Thyroid gland (tissue), 4 donors: ENCODE measurements at regions not wholly inside any gene's neighbourhood (a gene's known extent, or its start where the extent isn't known, plus 50 kb on each side); places are given as distances from the start of the nearest gene placed in this dataset.

Experiments
- DNase-seq, 2 donors: peaks; one replicate each; pipeline ENCODE4 v3.0.0-alpha.2; 2019
- H3K27ac ChIP-seq, 3 donors: fragments of 200-600 bp; sonication (generic); 1 replicate in 2 of 3; 2 replicates in 1 of 3; pipeline ENCODE4 v1.5.1; 2016 to 2019; ENCODE audit warnings: mild to moderate bottlenecking in 1 of 3, moderate library complexity in 1 of 3
- H3K27me3 ChIP-seq: fragments of 200-600 bp; sonication (generic); one replicate; pipeline ENCODE4 v1.5.1; 2019
- H3K36me3 ChIP-seq, 2 donors: fragments of 200-600 bp; sonication (generic); one replicate each; pipeline ENCODE4 v1.5.1; 2016 to 2019
- H3K4me1 ChIP-seq, 2 donors: fragments of 200-600 bp; sonication (generic); one replicate each; pipeline ENCODE4 v1.5.1; 2017 to 2019
- H3K4me3 ChIP-seq, 3 donors: fragments of 200-600 bp; sonication (generic); replicated peaks in 1 of 3; 1 replicate in 2 of 3; 2 replicates in 1 of 3; pipeline ENCODE4 v1.5.1; 2016; ENCODE audit warnings: mild to moderate bottlenecking in 1 of 3
- H3K9me3 ChIP-seq: fragments of 200-600 bp; sonication (generic); one replicate; pipeline ENCODE4 v1.5.1; 2017
- POLR2A ChIP-seq, 2 donors: fragments of 450-650 bp; IDR thresholded peaks; one replicate each; pipeline ENCODE4 v1.6.1; 2017; ENCODE audit warnings: antibody characterized with exemption in 2 of 2, mild to moderate bottlenecking in 2 of 2, moderate library complexity in 1 of 2
- WGBS, 2 donors: methylation state at CpG; one replicate each; pipeline ENCODE4 v1.1.5; 2017; 5-methylcytosine and 5-hydroxymethylcytosine counted together
- intact Hi-C: fragments of 100-400 bp; cut with DNase I; formaldehyde crosslinking; loops from one replicate; pipeline ENCODE4 v1.15.1; 2023
- TF ChIP-seq, protein P1 (sequence below), 6 experiments: fragments of 200-600 bp in 3 of 6; fragments of 450-650 bp in 3 of 6; sonication (generic) in 3 of 6; IDR thresholded peaks; one replicate each; pipeline ENCODE4 v1.5.1; 2016 to 2019; ENCODE audit warnings: antibody characterized with exemption in 6 of 6, mild to moderate bottlenecking in 2 of 6, inconsistent platforms in 1 of 6, moderate library complexity in 1 of 6

DNA sequence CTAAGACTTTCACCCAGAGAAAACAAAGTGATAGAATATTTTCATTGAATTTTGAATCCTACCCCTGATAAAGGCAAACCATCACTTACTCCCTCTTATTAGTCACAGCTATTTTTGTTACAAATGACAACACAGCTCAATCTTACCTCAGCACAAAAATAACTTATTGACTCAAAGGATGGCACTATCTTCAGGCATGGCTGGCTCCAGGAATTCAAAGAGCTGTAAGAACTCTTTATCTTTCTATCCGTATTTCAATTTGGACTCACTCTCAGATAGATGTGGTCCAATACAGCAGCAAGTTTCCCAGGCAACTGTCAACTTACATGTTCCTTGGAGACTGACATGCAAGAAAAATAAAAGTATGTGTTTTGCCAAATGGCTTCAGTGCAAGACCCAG is 709.4 kb upstream of the MDGA2 start:
- no peak overlapping the region for H3K4me3 ChIP-seq
- H3K36me3 ChIP-seq = no peaks in the 10 kb centered on the region
- no peaks in the 10 kb centered on the region for H3K27me3 ChIP-seq
- intact Hi-C loops = no loop called here
- no peaks in the 10 kb centered on the region for H3K9me3 ChIP-seq
- DNase-seq = no peak
- TF ChIP-seq, protein P1, sequence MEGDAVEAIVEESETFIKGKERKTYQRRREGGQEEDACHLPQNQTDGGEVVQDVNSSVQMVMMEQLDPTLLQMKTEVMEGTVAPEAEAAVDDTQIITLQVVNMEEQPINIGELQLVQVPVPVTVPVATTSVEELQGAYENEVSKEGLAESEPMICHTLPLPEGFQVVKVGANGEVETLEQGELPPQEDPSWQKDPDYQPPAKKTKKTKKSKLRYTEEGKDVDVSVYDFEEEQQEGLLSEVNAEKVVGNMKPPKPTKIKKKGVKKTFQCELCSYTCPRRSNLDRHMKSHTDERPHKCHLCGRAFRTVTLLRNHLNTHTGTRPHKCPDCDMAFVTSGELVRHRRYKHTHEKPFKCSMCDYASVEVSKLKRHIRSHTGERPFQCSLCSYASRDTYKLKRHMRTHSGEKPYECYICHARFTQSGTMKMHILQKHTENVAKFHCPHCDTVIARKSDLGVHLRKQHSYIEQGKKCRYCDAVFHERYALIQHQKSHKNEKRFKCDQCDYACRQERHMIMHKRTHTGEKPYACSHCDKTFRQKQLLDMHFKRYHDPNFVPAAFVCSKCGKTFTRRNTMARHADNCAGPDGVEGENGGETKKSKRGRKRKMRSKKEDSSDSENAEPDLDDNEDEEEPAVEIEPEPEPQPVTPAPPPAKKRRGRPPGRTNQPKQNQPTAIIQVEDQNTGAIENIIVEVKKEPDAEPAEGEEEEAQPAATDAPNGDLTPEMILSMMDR (IDR thresholded peaks at IDR 0.05) = no peak
- TF ChIP-seq POLR2A (IDR thresholded peaks at IDR 0.05) = no peak
- no peak overlapping the region for H3K27ac ChIP-seq
- H3K4me1 ChIP-seq = no peaks in the 10 kb centered on the region
- 16 to 35% methylated on average over 1 of the region's 1 CpG for WGBS, 2 donors

DNA sequence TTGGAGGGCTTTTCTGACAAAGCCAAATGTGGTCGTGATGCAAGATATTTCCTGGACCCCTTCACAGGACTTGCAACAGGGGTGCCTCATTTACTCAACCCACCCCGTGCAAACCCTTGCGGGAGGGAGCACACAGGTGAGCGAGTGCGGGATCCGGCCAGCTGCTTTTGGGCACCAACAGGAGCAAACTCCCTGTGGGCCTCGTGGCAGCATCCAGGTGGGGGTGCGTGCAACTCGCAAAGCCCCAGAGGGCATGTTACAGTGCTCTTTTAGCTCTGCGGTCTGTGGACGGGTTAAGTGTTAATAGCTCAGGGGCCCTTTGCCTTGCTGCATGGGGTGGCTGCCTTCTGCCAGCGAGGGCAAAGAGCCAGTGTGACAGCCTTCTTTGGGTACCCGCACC is 707.6 kb upstream of the MDGA2 start:
- H3K9me3 ChIP-seq = no peaks in the 10 kb centered on the region
- WGBS, 2 donors = 91 to 92% methylated on average over 8 to 13 of the region's 13 CpGs
- no peak for DNase-seq

DNA sequence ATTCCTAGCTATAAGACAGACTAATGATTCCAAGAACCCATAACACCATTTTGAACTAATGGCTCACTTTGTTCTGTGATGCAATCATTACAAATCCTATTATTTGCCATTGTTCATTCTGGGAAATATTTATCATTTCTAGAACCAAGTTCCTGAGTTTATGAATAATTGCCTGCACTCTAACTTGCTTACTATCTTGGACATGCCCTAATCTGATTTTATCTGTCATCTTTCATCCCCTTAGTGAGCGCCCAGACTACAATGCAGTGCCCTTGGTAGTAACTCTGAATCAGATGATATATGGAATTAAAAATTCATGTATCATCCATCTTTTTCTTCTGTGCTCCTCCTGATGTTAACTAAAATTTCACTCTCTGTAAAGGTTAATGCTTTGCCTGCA is 703.1 kb upstream of the MDGA2 start:
- Histone ChIP-seq H3K4me3 (no peak overlapping the region), H3K4me1 (no peaks in the 10 kb centered on the region), H3K27ac (no peak overlapping the region), H3K9me3 (no peaks in the 10 kb centered on the region), H3K36me3 (no peaks in the 10 kb centered on the region), H3K27me3 (no peaks in the 10 kb centered on the region)
- intact Hi-C loops = no loop called here
- 91 to 95% methylated on average over 1 of the region's 1 CpG for WGBS, 2 donors
- no peak for DNase-seq
- TF ChIP-seq, protein P1 (IDR thresholded peaks at IDR 0.05) = no peak
- no peak for TF ChIP-seq POLR2A (IDR thresholded peaks at IDR 0.05)

More for the DNA sequence above, 707.6 kb upstream of the MDGA2 start:
- H3K4me1 ChIP-seq = no peaks in the 10 kb centered on the region
- no peaks in the 10 kb centered on the region for H3K27me3 ChIP-seq
- intact Hi-C loops = no loop called here
- no peak overlapping the region for H3K27ac ChIP-seq
- no peak for TF ChIP-seq POLR2A (IDR thresholded peaks at IDR 0.05)
- TF ChIP-seq, protein P1 (IDR thresholded peaks at IDR 0.05) = no peak
- no peak overlapping the region for H3K4me3 ChIP-seq
- no peaks in the 10 kb centered on the region for H3K36me3 ChIP-seq

DNA sequence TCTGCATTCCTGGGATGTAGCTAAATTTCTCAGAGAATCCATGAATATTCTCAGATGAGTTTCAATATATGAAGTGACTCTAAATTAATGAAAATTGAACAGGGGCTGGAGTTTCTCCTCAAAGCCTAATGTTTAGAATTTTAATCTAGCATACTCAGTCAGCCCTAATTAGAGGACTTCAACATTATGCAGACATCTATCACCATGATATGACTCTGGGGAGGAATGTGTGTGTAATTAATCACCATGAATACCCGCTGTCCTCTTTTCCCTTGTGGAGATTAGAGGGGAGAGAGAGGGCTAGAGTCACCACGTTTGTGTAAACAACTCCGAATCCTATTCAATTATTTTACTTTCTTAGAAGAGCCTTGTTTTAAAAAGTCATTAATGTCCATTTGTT is 698.6 kb upstream of the MDGA2 start:
- H3K36me3 ChIP-seq = no peaks in the 10 kb centered on the region
- no peaks in the 10 kb centered on the region for H3K4me1 ChIP-seq
- intact Hi-C loops = no loop called here
- DNase-seq = no peak
- no peaks in the 10 kb centered on the region for H3K27me3 ChIP-seq
- no peak overlapping the region for H3K27ac ChIP-seq
- WGBS, 2 donors = 42 to 61% methylated on average over 3 of the region's 3 CpGs
- H3K9me3 ChIP-seq = no peaks in the 10 kb centered on the region
- no peak for TF ChIP-seq POLR2A (IDR thresholded peaks at IDR 0.05)
- TF ChIP-seq, protein P1 (IDR thresholded peaks at IDR 0.05) = no peak
- H3K4me3 ChIP-seq = no peak overlapping the region

DNA sequence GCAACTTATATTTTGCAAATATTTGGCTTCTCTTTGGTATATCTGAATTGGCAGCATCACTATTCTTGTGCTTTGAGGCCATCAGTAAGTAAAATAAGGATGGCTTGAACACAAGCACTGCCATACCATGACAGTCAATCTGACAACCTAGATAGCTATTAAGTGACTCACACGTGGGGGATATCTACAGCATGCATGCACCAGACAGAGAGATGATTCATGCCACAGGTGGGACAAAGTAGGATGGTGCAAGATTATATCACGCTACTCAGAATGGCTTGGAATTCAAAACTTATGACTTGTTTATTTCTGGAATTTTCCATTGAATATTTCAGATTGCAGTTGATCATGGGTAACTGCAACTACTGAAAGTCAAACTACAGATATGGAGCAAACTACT is 675.6 kb upstream of the MDGA2 start:
- Histone ChIP-seq H3K9me3 (no peaks in the 10 kb centered on the region), H3K4me3 (no peak overlapping the region), H3K4me1 (no peaks in the 10 kb centered on the region), H3K27ac (no peak overlapping the region), H3K36me3 (no peaks in the 10 kb centered on the region), H3K27me3 (no peaks in the 10 kb centered on the region)
- DNase-seq = no peak
- intact Hi-C loops = no loop called here
- WGBS, 2 donors = 66 to 67% methylated on average over 2 of the region's 2 CpGs
- TF ChIP-seq, protein P1 (IDR thresholded peaks at IDR 0.05) = no peak
- TF ChIP-seq POLR2A (IDR thresholded peaks at IDR 0.05) = no peak
